WTC11 (cell line): ENCODE measurements at regions not wholly inside any gene's neighbourhood (a gene's known extent, or its start where the extent isn't known, plus 50 kb on each side); places are given as distances from the start of the nearest gene placed in this dataset.

Experiments used
- ATAC-seq: fragments of 200-7000 bp; cut with Tn5 transposase; 2 replicates; pipeline ENCODE4 v1.10.0; 2021; ENCODE audit warnings: mild to moderate bottlenecking, moderate library complexity
- CTCF ChIA-PET: fragments of 300-600 bp; sonication (Branson Sonifier 250); formaldehyde crosslinking; loops from one replicate; lab custom pipeline; 2021; ENCODE audit warnings: antibody characterized with exemption; lab: Charles Lee
- POLR2A ChIA-PET: fragments of 350-600 bp; sonication (Branson Sonifier 250); formaldehyde crosslinking; loops from one replicate; lab custom pipeline; 2021; ENCODE audit warnings: antibody characterized with exemption; lab: Charles Lee
- DNase-seq: peaks from one replicate; pipeline ENCODE4 v3.0.0; 2021; ENCODE audit warnings: low spot score
- H3K27ac Mint-ChIP-seq: 2 replicates; pipeline ENCODE4 v1.8.0; 2021; ENCODE audit warnings: mixed read lengths
- H3K27me3 Mint-ChIP-seq: 2 replicates; pipeline ENCODE4 v1.8.0; 2021; ENCODE audit warnings: low read depth, mild to moderate bottlenecking, moderate library complexity, mixed read lengths
- H3K36me3 Mint-ChIP-seq: 2 replicates; pipeline ENCODE4 v1.8.0; 2021; ENCODE audit warnings: mixed read lengths
- H3K4me1 Mint-ChIP-seq: 2 replicates; pipeline ENCODE4 v1.8.0; 2022; ENCODE audit warnings: mixed read lengths
- H3K4me3 Mint-ChIP-seq: 2 replicates; pipeline ENCODE4 v1.8.0; 2021; ENCODE audit warnings: mild to moderate bottlenecking, moderate library complexity, mixed read lengths
- H3K9me3 Mint-ChIP-seq: 2 replicates; pipeline ENCODE4 v1.8.0; 2021; ENCODE audit warnings: mixed read lengths
- ETV6 ChIP-seq: sonication (generic); formaldehyde crosslinking; IDR thresholded peaks from 2 replicates; pipeline ENCODE4 v1.8.1; 2022; ENCODE audit warnings: mild to moderate bottlenecking, missing genetic modification reagents
- JAZF1 ChIP-seq: fragments of 250-450 bp; sonication (Bioruptor Pico); IDR thresholded peaks from 2 replicates; pipeline ENCODE4 v1.9.0; 2021; ENCODE audit warnings: moderate library complexity, mild to moderate bottlenecking, inconsistent platforms
- JUN ChIP-seq: sonication (generic); formaldehyde crosslinking; IDR thresholded peaks from 2 replicates; pipeline ENCODE4 v1.8.0; 2023; ENCODE audit warnings: mild to moderate bottlenecking, missing genetic modification reagents
- PRRX2 ChIP-seq: fragments of 250-450 bp; sonication (Bioruptor Pico); IDR thresholded peaks from 2 replicates; pipeline ENCODE4 v1.8.0; 2021; ENCODE audit warnings: mild to moderate bottlenecking
- SMAD4 ChIP-seq: sonication (generic); formaldehyde crosslinking; IDR thresholded peaks from 2 replicates; pipeline ENCODE4 v1.8.0; 2022; ENCODE audit warnings: mild to moderate bottlenecking, missing genetic modification reagents
- STAT6 ChIP-seq: sonication (generic); formaldehyde crosslinking; conservative IDR thresholded peaks from 2 replicates; pipeline ENCODE4 v1.8.1; 2023; ENCODE audit warnings: mild to moderate bottlenecking, low read depth, missing genetic modification reagents, moderate library complexity
- TCF7 ChIP-seq: sonication (generic); formaldehyde crosslinking; IDR thresholded peaks from 2 replicates; pipeline ENCODE4 v1.8.0; 2022; ENCODE audit warnings: mild to moderate bottlenecking, low read depth, missing genetic modification reagents, moderate library complexity
- TEAD1 ChIP-seq: sonication (generic); formaldehyde crosslinking; IDR thresholded peaks from 2 replicates; pipeline ENCODE4 v1.8.0; 2022; ENCODE audit warnings: mild to moderate bottlenecking, missing genetic modification reagents
- TF ChIP-seq, protein P1 (sequence below): sonication (generic); formaldehyde crosslinking; IDR thresholded peaks from 2 replicates; pipeline ENCODE4 v1.8.1; 2023; ENCODE audit warnings: mild to moderate bottlenecking, missing genetic modification reagents, borderline replicate concordance
- TF ChIP-seq, protein P2 (sequence below): sonication (generic); formaldehyde crosslinking; IDR thresholded peaks from 2 replicates; pipeline ENCODE4 v1.8.1; 2023; ENCODE audit warnings: mild to moderate bottlenecking, moderate library complexity, missing genetic modification reagents
- TF ChIP-seq, protein P3 (sequence below): sonication (generic); formaldehyde crosslinking; IDR thresholded peaks from 2 replicates; pipeline ENCODE4 v1.8.0; 2022; ENCODE audit warnings: mild to moderate bottlenecking, missing genetic modification reagents
- TF ChIP-seq, protein P4 (sequence below): sonication (generic); formaldehyde crosslinking; IDR thresholded peaks from 2 replicates; pipeline ENCODE4 v1.8.1; 2022; ENCODE audit warnings: low read depth, missing genetic modification reagents, borderline replicate concordance

DNA sequence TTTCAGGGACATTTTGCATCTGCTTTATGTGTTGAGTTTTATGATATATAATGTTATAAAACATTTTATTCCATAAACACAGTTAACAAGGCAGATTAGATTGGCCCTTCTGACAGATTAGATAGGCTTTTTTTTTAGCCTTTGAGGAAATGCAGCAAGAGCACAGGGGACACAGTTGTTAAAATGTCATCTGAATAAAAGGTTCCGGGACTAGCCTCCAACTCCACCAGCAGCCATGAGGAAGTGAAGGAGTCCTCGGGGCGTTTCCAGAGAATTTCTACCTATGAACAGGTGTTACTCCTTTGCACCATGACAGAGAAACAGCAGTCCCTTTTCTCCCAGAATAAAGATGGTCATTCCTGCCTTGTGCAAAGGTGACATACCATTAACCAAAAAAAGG is 167.8 kb upstream of the KBTBD8 start (continued):
- TF ChIP-seq, protein P1, sequence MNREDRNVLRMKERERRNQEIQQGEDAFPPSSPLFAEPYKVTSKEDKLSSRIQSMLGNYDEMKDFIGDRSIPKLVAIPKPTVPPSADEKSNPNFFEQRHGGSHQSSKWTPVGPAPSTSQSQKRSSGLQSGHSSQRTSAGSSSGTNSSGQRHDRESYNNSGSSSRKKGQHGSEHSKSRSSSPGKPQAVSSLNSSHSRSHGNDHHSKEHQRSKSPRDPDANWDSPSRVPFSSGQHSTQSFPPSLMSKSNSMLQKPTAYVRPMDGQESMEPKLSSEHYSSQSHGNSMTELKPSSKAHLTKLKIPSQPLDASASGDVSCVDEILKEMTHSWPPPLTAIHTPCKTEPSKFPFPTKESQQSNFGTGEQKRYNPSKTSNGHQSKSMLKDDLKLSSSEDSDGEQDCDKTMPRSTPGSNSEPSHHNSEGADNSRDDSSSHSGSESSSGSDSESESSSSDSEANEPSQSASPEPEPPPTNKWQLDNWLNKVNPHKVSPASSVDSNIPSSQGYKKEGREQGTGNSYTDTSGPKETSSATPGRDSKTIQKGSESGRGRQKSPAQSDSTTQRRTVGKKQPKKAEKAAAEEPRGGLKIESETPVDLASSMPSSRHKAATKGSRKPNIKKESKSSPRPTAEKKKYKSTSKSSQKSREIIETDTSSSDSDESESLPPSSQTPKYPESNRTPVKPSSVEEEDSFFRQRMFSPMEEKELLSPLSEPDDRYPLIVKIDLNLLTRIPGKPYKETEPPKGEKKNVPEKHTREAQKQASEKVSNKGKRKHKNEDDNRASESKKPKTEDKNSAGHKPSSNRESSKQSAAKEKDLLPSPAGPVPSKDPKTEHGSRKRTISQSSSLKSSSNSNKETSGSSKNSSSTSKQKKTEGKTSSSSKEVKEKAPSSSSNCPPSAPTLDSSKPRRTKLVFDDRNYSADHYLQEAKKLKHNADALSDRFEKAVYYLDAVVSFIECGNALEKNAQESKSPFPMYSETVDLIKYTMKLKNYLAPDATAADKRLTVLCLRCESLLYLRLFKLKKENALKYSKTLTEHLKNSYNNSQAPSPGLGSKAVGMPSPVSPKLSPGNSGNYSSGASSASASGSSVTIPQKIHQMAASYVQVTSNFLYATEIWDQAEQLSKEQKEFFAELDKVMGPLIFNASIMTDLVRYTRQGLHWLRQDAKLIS (CRISPR knock-in tag): no peak
- TF ChIP-seq PRRX2 (CRISPR knock-in tag) (no peak), JUN (no peak), ETV6 (no peak), SMAD4 (no peak)
- TF ChIP-seq, protein P2, sequence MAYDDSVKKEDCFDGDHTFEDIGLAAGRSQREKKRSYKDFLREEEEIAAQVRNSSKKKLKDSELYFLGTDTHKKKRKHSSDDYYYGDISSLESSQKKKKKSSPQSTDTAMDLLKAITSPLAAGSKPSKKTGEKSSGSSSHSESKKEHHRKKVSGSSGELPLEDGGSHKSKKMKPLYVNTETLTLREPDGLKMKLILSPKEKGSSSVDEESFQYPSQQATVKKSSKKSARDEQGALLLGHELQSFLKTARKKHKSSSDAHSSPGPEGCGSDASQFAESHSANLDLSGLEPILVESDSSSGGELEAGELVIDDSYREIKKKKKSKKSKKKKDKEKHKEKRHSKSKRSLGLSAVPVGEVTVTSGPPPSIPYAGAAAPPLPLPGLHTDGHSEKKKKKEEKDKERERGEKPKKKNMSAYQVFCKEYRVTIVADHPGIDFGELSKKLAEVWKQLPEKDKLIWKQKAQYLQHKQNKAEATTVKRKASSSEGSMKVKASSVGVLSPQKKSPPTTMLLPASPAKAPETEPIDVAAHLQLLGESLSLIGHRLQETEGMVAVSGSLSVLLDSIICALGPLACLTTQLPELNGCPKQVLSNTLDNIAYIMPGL: no peak

DNA sequence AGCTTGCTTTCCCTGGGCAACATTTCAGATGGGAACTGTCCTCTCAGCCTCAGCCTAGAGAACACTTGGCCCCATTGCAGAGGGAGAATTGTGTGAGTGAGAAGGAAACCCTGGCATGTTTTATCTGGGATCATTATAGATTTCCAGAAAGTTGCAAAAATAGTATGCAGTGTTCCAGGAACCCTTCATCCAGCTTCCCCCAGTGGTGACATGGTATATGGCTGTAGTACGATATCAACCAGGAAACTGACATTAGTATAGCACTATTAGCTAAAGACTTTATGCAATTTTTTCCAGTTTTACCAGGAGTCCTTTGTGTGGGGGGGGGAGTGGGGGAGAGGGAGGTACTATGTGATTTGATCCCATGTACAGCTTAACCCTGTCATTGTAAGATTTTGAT is 166.2 kb upstream of the KBTBD8 start:
- H3K4me1 Mint-ChIP-seq: no peaks in the 10 kb centered on the region; the same call in 1 of the 2 replicates
- no peak overlapping the region for H3K4me3 Mint-ChIP-seq
- H3K27ac Mint-ChIP-seq: no peak overlapping the region
- H3K27me3 Mint-ChIP-seq: no peaks in the 10 kb centered on the region
- ChIA-PET POLR2A (no interaction called here), CTCF (interaction anchor here (0.6 to 2.5 kb wide), 6 partner anchors 9 to 435 kb away, joined by 3 to 11 read pairs (median 4); no protein-coding TSS in a partner anchor)
- TF ChIP-seq, protein P3, sequence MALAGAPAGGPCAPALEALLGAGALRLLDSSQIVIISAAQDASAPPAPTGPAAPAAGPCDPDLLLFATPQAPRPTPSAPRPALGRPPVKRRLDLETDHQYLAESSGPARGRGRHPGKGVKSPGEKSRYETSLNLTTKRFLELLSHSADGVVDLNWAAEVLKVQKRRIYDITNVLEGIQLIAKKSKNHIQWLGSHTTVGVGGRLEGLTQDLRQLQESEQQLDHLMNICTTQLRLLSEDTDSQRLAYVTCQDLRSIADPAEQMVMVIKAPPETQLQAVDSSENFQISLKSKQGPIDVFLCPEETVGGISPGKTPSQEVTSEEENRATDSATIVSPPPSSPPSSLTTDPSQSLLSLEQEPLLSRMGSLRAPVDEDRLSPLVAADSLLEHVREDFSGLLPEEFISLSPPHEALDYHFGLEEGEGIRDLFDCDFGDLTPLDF: no peak
- TF ChIP-seq, protein P4, sequence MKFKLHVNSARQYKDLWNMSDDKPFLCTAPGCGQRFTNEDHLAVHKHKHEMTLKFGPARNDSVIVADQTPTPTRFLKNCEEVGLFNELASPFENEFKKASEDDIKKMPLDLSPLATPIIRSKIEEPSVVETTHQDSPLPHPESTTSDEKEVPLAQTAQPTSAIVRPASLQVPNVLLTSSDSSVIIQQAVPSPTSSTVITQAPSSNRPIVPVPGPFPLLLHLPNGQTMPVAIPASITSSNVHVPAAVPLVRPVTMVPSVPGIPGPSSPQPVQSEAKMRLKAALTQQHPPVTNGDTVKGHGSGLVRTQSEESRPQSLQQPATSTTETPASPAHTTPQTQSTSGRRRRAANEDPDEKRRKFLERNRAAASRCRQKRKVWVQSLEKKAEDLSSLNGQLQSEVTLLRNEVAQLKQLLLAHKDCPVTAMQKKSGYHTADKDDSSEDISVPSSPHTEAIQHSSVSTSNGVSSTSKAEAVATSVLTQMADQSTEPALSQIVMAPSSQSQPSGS (CRISPR knock-in tag): no peak
- H3K36me3 Mint-ChIP-seq: no peaks in the 10 kb centered on the region
- ATAC-seq (no peak), DNase-seq (no peak)
- peaks cover 21% of the 10 kb centered on the region for H3K9me3 Mint-ChIP-seq

GRCh38 chr3:66836363-66837152 is 161.5 kb upstream of the KBTBD8 start:
- Mint-ChIP-seq H3K9me3 (peaks cover 21% of the 10 kb centered on the region), H3K27ac (no peak overlapping the region), H3K4me1 (no peaks in the 10 kb centered on the region), H3K4me3 (no peak overlapping the region), H3K36me3 (no peaks in the 10 kb centered on the region), H3K27me3 (no peaks in the 10 kb centered on the region; the same call in 1 of the 2 replicates)
- no peak for DNase-seq
- no peak for TF ChIP-seq STAT6 (CRISPR knock-in tag)
- TF ChIP-seq TCF7: no peak
- TF ChIP-seq JAZF1: no peak
- no peak for TF ChIP-seq TEAD1
- no peak for ATAC-seq
- ChIA-PET POLR2A (no interaction called here), CTCF (no interaction called here)
